HEK293T (cell line): ENCODE measurements at regions not wholly inside any gene's neighbourhood (a gene's known extent, or its start where the extent isn't known, plus 50 kb on each side); places are given as distances from the start of the nearest gene placed in this dataset.

ENCODE experiments used
- CTCF ChIA-PET: fragments of 350-600 bp; formaldehyde crosslinking; extraction: SDS; loops from one replicate; lab custom pipeline; 2021; ENCODE audit warnings: antibody characterized with exemption, inconsistent platforms; lab: Yijun Ruan, JAX
- POLR2A ChIA-PET: fragments of 350-600 bp; formaldehyde crosslinking; extraction: SDS; loops from one replicate; lab custom pipeline; 2020; ENCODE audit warnings: antibody characterized with exemption, inconsistent platforms; lab: Yijun Ruan, JAX
- DNase-seq: peaks from one replicate; pipeline ENCODE4 v3.0.0; 2012; ENCODE audit warnings: mixed read lengths; ENCODE audit errors: extremely low spot score
- ARNT ChIP-seq: fragments of 450-650 bp; IDR thresholded peaks from 2 replicates; pipeline ENCODE4 v1.6.1; 2017; ENCODE audit warnings: mild to moderate bottlenecking
- BHLHE40 ChIP-seq: fragments of 450-650 bp; IDR thresholded peaks from 2 replicates; pipeline ENCODE4 v1.6.1; 2016; ENCODE audit warnings: mild to moderate bottlenecking, moderate library complexity, borderline replicate concordance
- CTBP1 ChIP-seq: fragments of 450-650 bp; IDR thresholded peaks from 2 replicates; pipeline ENCODE4 v1.6.1; 2016; ENCODE audit warnings: borderline replicate concordance
- ELF4 ChIP-seq: fragments of 450-650 bp; IDR thresholded peaks from 2 replicates; pipeline ENCODE4 v1.6.1; 2017; ENCODE audit warnings: antibody characterized with exemption
- FOXA1 ChIP-seq: fragments of 450-650 bp; IDR thresholded peaks from 2 replicates; pipeline ENCODE4 v1.6.1; 2016; ENCODE audit warnings: mild to moderate bottlenecking
- FOXK2 ChIP-seq: fragments of 450-650 bp; IDR thresholded peaks from 2 replicates; pipeline ENCODE4 v1.6.1; 2016; ENCODE audit warnings: mild to moderate bottlenecking
- FOXM1 ChIP-seq: fragments of 450-650 bp; IDR thresholded peaks from 2 replicates; pipeline ENCODE4 v1.6.1; 2017; ENCODE audit warnings: mild to moderate bottlenecking, borderline replicate concordance
- HDGF ChIP-seq: fragments of 450-650 bp; IDR thresholded peaks from 2 replicates; pipeline ENCODE4 v1.6.1; 2017; ENCODE audit warnings: antibody characterized with exemption, borderline replicate concordance
- L3MBTL2 ChIP-seq: fragments of 450-650 bp; conservative IDR thresholded peaks from 2 replicates; pipeline ENCODE4 v1.6.1; 2016; ENCODE audit warnings: mild to moderate bottlenecking
- LEF1 ChIP-seq: fragments of 450-650 bp; IDR thresholded peaks from 2 replicates; pipeline ENCODE4 v1.6.1; 2017; ENCODE audit warnings: mild to moderate bottlenecking, borderline replicate concordance
- NFRKB ChIP-seq: fragments of 450-650 bp; IDR thresholded peaks from 2 replicates; pipeline ENCODE4 v1.6.1; 2016; ENCODE audit warnings: mild to moderate bottlenecking, moderate library complexity
- SP1 ChIP-seq: fragments of 450-650 bp; IDR thresholded peaks from 2 replicates; pipeline ENCODE4 v1.6.1; 2017
- SUZ12 ChIP-seq: fragments of 450-650 bp; IDR thresholded peaks from 2 replicates; pipeline ENCODE4 v1.6.1; 2016; ENCODE audit warnings: mild to moderate bottlenecking
- TARDBP ChIP-seq: fragments of 450-650 bp; IDR thresholded peaks from 2 replicates; pipeline ENCODE4 v1.6.1; 2016
- ZNF384 ChIP-seq: fragments of 450-650 bp; IDR thresholded peaks from 2 replicates; pipeline ENCODE4 v1.6.1; 2016
- TF ChIP-seq, protein P1 (sequence below): fragments of 450-650 bp; IDR thresholded peaks from 2 replicates; pipeline ENCODE4 v1.6.1; 2016

GRCh38 chr6:82588020-82588419 is 224.4 kb downstream of the TPBG start:
- POLR2A ChIA-PET, result no interaction called here
- TF ChIP-seq CTBP1 (no peak), SP1 (no peak), FOXM1 (no peak), TARDBP (no peak), L3MBTL2 (no peak), ELF4 (no peak), LEF1 (no peak), BHLHE40 (no peak), NFRKB (no peak), ARNT (no peak), HDGF (no peak)
- TF ChIP-seq, protein P1, sequence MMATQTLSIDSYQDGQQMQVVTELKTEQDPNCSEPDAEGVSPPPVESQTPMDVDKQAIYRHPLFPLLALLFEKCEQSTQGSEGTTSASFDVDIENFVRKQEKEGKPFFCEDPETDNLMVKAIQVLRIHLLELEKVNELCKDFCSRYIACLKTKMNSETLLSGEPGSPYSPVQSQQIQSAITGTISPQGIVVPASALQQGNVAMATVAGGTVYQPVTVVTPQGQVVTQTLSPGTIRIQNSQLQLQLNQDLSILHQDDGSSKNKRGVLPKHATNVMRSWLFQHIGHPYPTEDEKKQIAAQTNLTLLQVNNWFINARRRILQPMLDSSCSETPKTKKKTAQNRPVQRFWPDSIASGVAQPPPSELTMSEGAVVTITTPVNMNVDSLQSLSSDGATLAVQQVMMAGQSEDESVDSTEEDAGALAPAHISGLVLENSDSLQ, result no peak
- DNase-seq, result no peak
- CTCF ChIA-PET, result no interaction called here

GRCh38 chr6:82588859-82589412 is 225.3 kb downstream of the TPBG start:
- no peak for DNase-seq
- TF ChIP-seq ZNF384 (no peak), ELF4 (no peak), LEF1 (no peak), ARNT (no peak), FOXK2 (no peak), TARDBP (no peak), BHLHE40 (no peak), NFRKB (no peak)
- CTCF ChIA-PET, result interaction anchor here (0.6 kb wide), 1 partner anchor 329 kb away, joined by 4 read pairs; no protein-coding TSS in a partner anchor
- POLR2A ChIA-PET, result no interaction called here

- no peak for TF ChIP-seq ARNT
- no peak for TF ChIP-seq BHLHE40
- no peak for TF ChIP-seq ZNF384
- no peak for TF ChIP-seq CTBP1
- no peak for TF ChIP-seq SP1
- TF ChIP-seq SUZ12, result no peak
- TF ChIP-seq, protein P1, result no peak
- no peak for TF ChIP-seq FOXA1
- no peak for TF ChIP-seq LEF1
- no peak for TF ChIP-seq HDGF
- TF ChIP-seq TARDBP, result no peak
- TF ChIP-seq L3MBTL2, result no peak
- no peak for TF ChIP-seq FOXM1
- no peak for TF ChIP-seq FOXK2
- TF ChIP-seq ELF4, result no peak
- ChIA-PET POLR2A (no interaction called here), CTCF (no interaction called here)
- peak; percentile 26 for DNase-seq
These were observed 226.0 kb downstream of the TPBG start for GRCh38 chr6:82589509-82590206.

GRCh38 chr6:82597201-82597600 is 233.6 kb downstream of the TPBG start:
- TF ChIP-seq NFRKB, result no peak
- TF ChIP-seq FOXA1, result no peak
- no peak for TF ChIP-seq ARNT
- no peak for TF ChIP-seq CTBP1
- TF ChIP-seq FOXM1, result no peak
- TF ChIP-seq L3MBTL2, result no peak
- TF ChIP-seq ELF4, result no peak
- TF ChIP-seq BHLHE40, result no peak
- TF ChIP-seq, protein P1, result no peak
- TF ChIP-seq TARDBP, result no peak
- no peak for TF ChIP-seq HDGF
- TF ChIP-seq FOXK2, result no peak
- no peak for TF ChIP-seq SP1
- no peak for TF ChIP-seq SUZ12
- no peak for TF ChIP-seq LEF1
- no peak for TF ChIP-seq ZNF384
- ChIA-PET POLR2A (no interaction called here), CTCF (no interaction called here)
- no peak for DNase-seq

GRCh38 chr6:82602776-82603175 is 239.2 kb downstream of the TPBG start:
- ChIA-PET CTCF (no interaction called here), POLR2A (no interaction called here)
- no peak for DNase-seq
- TF ChIP-seq ELF4, result no peak
- TF ChIP-seq ZNF384, result no peak
- TF ChIP-seq ARNT, result no peak
- no peak for TF ChIP-seq LEF1
- no peak for TF ChIP-seq FOXK2
- no peak for TF ChIP-seq SUZ12
- TF ChIP-seq BHLHE40, result no peak
- no peak for TF ChIP-seq L3MBTL2
- TF ChIP-seq SP1, result no peak
- TF ChIP-seq, protein P1, result no peak
- TF ChIP-seq TARDBP, result no peak
- no peak for TF ChIP-seq FOXA1
- no peak for TF ChIP-seq NFRKB
- TF ChIP-seq HDGF, result no peak
- TF ChIP-seq CTBP1, result no peak
- TF ChIP-seq FOXM1, result no peak
